Calu3 (cell line): ENCODE measurements at regions not wholly inside any gene's neighbourhood (a gene's known extent, or its start where the extent isn't known, plus 50 kb on each side); places are given as distances from the start of the nearest gene placed in this dataset.

Experiments
- BruUV-seq: library from RNA; stranded (reverse); fragments of 400-500 nt; replicated peaks from 2 replicates; lab custom pipeline; 2021; lab: Mats Ljungman, UMichigan
- CTCF ChIA-PET: fragments of 300-600 bp; sonication (Branson Sonifier 250); formaldehyde crosslinking; loops from one replicate; lab custom pipeline; 2022; ENCODE audit warnings: antibody characterized with exemption; lab: Charles Lee
- DNase-seq: peaks from one replicate; pipeline ENCODE4 v3.0.0; 2022
- H3K27ac Mint-ChIP-seq: one replicate; pipeline ENCODE4 v1.8.0; 2022; ENCODE audit warnings: mixed read lengths; ENCODE audit not compliant: unreplicated experiment
- H3K27me3 Mint-ChIP-seq: one replicate; pipeline ENCODE4 v1.8.0; 2022; ENCODE audit warnings: mixed read lengths; ENCODE audit not compliant: unreplicated experiment
- H3K36me3 Mint-ChIP-seq: one replicate; pipeline ENCODE4 v1.8.0; 2022; ENCODE audit warnings: mild to moderate bottlenecking, moderate library complexity, mixed read lengths; ENCODE audit not compliant: insufficient read depth, unreplicated experiment
- H3K4me1 Mint-ChIP-seq: one replicate; pipeline ENCODE4 v1.8.0; 2022; ENCODE audit warnings: mild to moderate bottlenecking, low read depth, mixed read lengths; ENCODE audit not compliant: unreplicated experiment
- H3K4me3 Mint-ChIP-seq: one replicate; pipeline ENCODE4 v1.8.0; 2022; ENCODE audit warnings: mild to moderate bottlenecking, low read depth, moderate library complexity, mixed read lengths; ENCODE audit not compliant: unreplicated experiment
- H3K9me3 Mint-ChIP-seq: one replicate; pipeline ENCODE4 v1.8.0; 2022; ENCODE audit warnings: low read depth, mixed read lengths; ENCODE audit not compliant: unreplicated experiment
- CTCF ChIP-seq: fragments of 200-600 bp; IDR thresholded peaks from one replicate; pipeline ENCODE4 v1.8.0; 2022; ENCODE audit warnings: antibody characterized with exemption; ENCODE audit not compliant: unreplicated experiment
- intact Hi-C: fragments of 100-400 bp; cut with micrococcal nuclease; formaldehyde crosslinking; loops from one replicate; pipeline ENCODE4 v1.10.0; 2022; ENCODE audit not compliant: unreplicated experiment

DNA sequence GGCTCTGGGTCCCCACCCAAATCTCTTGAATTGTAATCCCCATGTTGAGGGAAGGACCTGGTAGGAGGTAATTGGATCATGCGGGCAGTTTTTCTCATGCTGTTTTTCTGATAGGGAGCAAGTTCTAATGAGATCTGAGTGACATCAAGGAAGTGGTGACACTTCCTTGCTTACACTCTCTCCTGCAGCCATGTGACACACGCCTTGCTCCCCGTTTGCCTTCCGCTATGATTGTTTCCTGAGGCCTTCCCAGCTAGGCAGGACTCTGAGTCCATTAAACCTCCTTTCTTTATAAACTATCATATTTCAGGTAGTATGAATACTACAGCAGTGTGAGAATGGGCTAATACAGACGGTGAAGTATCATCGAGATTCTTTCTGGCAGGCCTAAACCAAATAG lies 1040.4 kb upstream of the MIR17HG start:
- no peak for TF ChIP-seq CTCF
- peaks cover 4% of the 10 kb centered on the region for H3K9me3 Mint-ChIP-seq
- CTCF ChIA-PET: no interaction called here
- H3K27ac Mint-ChIP-seq: no peak overlapping the region
- H3K4me1 Mint-ChIP-seq: no peaks in the 10 kb centered on the region
- no peaks in the 10 kb centered on the region for H3K36me3 Mint-ChIP-seq
- DNase-seq: no peak
- no peak overlapping the region for H3K4me3 Mint-ChIP-seq
- H3K27me3 Mint-ChIP-seq: no peaks in the 10 kb centered on the region
- no TSS peak for BruUV-seq
- intact Hi-C loops: no loop called here

GRCh38 chr13:90308249-90308648 lies 1039.2 kb upstream of the MIR17HG start:
- H3K4me1 Mint-ChIP-seq: no peaks in the 10 kb centered on the region

GRCh38 chr13:90311929-90312328 lies 1035.6 kb upstream of the MIR17HG start:
- Mint-ChIP-seq H3K4me1 (no peaks in the 10 kb centered on the region), H3K36me3 (no peaks in the 10 kb centered on the region), H3K4me3 (no peak overlapping the region), H3K27ac (no peak overlapping the region), H3K9me3 (peaks cover 4% of the 10 kb centered on the region), H3K27me3 (no peaks in the 10 kb centered on the region)
- intact Hi-C loops: no loop called here
- no peak for TF ChIP-seq CTCF
- CTCF ChIA-PET: no interaction called here
- BruUV-seq: no TSS peak
- no peak for DNase-seq

More at GRCh38 chr13:90308249-90308648, 1039.2 kb upstream of the MIR17HG start:
- H3K4me3 Mint-ChIP-seq: no peak overlapping the region
- peaks cover 4% of the 10 kb centered on the region for H3K9me3 Mint-ChIP-seq
- no peak overlapping the region for H3K27ac Mint-ChIP-seq
- BruUV-seq: no TSS peak
- no peaks in the 10 kb centered on the region for H3K27me3 Mint-ChIP-seq
- intact Hi-C loops: no loop called here
- no peak for TF ChIP-seq CTCF
- H3K36me3 Mint-ChIP-seq: no peaks in the 10 kb centered on the region
- DNase-seq: no peak
- CTCF ChIA-PET: no interaction called here

- DNase-seq: no peak
- H3K4me3 Mint-ChIP-seq: no peak overlapping the region
- H3K4me1 Mint-ChIP-seq: no peaks in the 10 kb centered on the region
- CTCF ChIA-PET: no interaction called here
- H3K9me3 Mint-ChIP-seq: peaks cover 4% of the 10 kb centered on the region
- no peak for TF ChIP-seq CTCF
- no peaks in the 10 kb centered on the region for H3K36me3 Mint-ChIP-seq
- no peak overlapping the region for H3K27ac Mint-ChIP-seq
- intact Hi-C loops: no loop called here
- no TSS peak for BruUV-seq
- H3K27me3 Mint-ChIP-seq: no peaks in the 10 kb centered on the region
Observed at GRCh38 chr13:90315061-90315460, 1032.4 kb upstream of the MIR17HG start.
